ENCODE measurements at regions not wholly inside any gene's neighbourhood (a gene's known extent, or its start where the extent isn't known, plus 50 kb on each side); places are given as distances from the start of the nearest gene placed in this dataset.

GRCh38 chr16:52386694-52387093 is 160.2 kb downstream of the TOX3 start:
- in situ Hi-C loops (cut with HindIII; ENCODE audit: low sequenced_read_pairs), result no loop called here
- no peak overlapping the region for H3K4me3 ChIP-seq (ENCODE audit: low read depth, low read length)
- TF ChIP-seq CTCF (IDR thresholded peaks at IDR 0.05; ENCODE audit: low read depth, low read length, missing control alignments), result no peak
- DNase-seq (ENCODE audit: low read depth), result no peak

GRCh38 chr16:52384378-52384777 is 162.6 kb downstream of the TOX3 start:
- H3K4me3 ChIP-seq (ENCODE audit: low read depth, low read length), result no peak overlapping the region
- in situ Hi-C loops (cut with HindIII; ENCODE audit: low sequenced_read_pairs), result no loop called here
- no peak for DNase-seq (ENCODE audit: low read depth)
- TF ChIP-seq CTCF (IDR thresholded peaks at IDR 0.05; ENCODE audit: low read depth, low read length, missing control alignments), result no peak

- H3K4me3 ChIP-seq (ENCODE audit: low read depth, low read length), result no peak overlapping the region
- TF ChIP-seq CTCF (IDR thresholded peaks at IDR 0.05; ENCODE audit: low read depth, low read length, missing control alignments), result no peak
- DNase-seq (ENCODE audit: low read depth), result no peak
- in situ Hi-C loops (cut with HindIII; ENCODE audit: low sequenced_read_pairs), result no loop called here
Observed at GRCh38 chr16:52383640-52384292, 163.2 kb downstream of the TOX3 start.

GRCh38 chr16:52383119-52383518 is 163.8 kb downstream of the TOX3 start:
- TF ChIP-seq CTCF (IDR thresholded peaks at IDR 0.05; ENCODE audit: low read depth, low read length, missing control alignments), result no peak

GRCh38 chr16:52379551-52379950 is 167.4 kb downstream of the TOX3 start:
- no peak for TF ChIP-seq CTCF (IDR thresholded peaks at IDR 0.05; ENCODE audit: low read depth, low read length, missing control alignments)
- in situ Hi-C loops (cut with HindIII; ENCODE audit: low sequenced_read_pairs), result no loop called here
- no peak overlapping the region for H3K4me3 ChIP-seq (ENCODE audit: low read depth, low read length)
- no peak for DNase-seq (ENCODE audit: low read depth)

More at GRCh38 chr16:52383119-52383518, 163.8 kb downstream of the TOX3 start:
- in situ Hi-C loops (cut with HindIII; ENCODE audit: low sequenced_read_pairs), result no loop called here
- no peak for DNase-seq (ENCODE audit: low read depth)
- H3K4me3 ChIP-seq (ENCODE audit: low read depth, low read length), result no peak overlapping the region

- H3K4me3 ChIP-seq (ENCODE audit: low read depth, low read length), result no peak overlapping the region
- in situ Hi-C loops (cut with HindIII; ENCODE audit: low sequenced_read_pairs), result no loop called here
- no peak for TF ChIP-seq CTCF (IDR thresholded peaks at IDR 0.05; ENCODE audit: low read depth, low read length, missing control alignments)
- no peak for DNase-seq (ENCODE audit: low read depth)
Observed at GRCh38 chr16:52376676-52377280, 170.2 kb downstream of the TOX3 start.

Measured in astrocyte of the cerebellum (primary cell).